RCC 7860 (cell line): ENCODE measurements at regions not wholly inside any gene's neighbourhood (a gene's known extent, or its start where the extent isn't known, plus 50 kb on each side); places are given as distances from the start of the nearest gene placed in this dataset.
"Not testable (repeated sequence)": the region's sequence is repeated elsewhere in the genome, so short reads cannot be mapped to it uniquely, and the experiment has no call there.

Source experiments
- DNase-seq: peaks from one replicate; pipeline ENCODE4 v3.0.0-alpha.2; 2015; ENCODE audit warnings: low spot score
- FAIRE-seq: peaks from 2 replicates; lab custom pipeline; 2012; peaks lifted over from hg19 to GRCh38; lab: Jason Lieb, UNC

DNA sequence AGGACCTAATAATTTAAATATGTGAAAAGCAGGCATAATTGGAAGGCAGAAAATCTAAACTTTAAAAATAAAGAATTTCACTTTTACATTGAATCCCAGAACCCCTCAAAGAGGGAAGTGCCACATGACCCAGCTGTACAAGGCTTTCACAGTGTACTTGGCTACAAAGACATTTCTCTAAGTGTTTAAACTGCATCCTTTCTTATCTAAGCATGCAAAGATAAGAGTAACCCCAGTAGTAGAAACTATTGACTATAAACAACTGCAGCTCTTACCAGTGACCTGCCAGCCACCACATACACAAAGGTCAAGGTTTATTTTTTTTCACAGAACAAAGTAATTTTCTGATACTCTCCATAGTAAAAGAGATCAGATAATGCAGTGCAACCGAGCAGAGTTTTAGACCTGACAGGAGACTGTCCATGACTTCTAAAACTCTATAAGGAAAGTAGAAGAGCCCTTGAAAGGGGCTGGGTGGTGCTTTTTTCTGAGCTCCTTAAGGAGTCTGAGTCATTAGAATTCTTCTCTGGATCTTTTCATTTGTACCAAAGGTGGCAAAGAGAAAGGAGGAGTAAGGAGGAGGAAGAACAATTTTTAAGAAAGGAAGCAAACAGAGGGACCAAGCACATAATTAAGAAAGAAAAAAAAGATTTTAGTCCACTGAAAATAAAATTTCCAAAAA, 750.6 kb downstream of the PRIM2 start:
- DNase-seq, FAIRE-seq: not testable (repeated sequence)

- no peak for FAIRE-seq
- DNase-seq, result no peak
These were observed 755.8 kb downstream of the PRIM2 start for GRCh38 chr6:58073263-58073662.

DNA sequence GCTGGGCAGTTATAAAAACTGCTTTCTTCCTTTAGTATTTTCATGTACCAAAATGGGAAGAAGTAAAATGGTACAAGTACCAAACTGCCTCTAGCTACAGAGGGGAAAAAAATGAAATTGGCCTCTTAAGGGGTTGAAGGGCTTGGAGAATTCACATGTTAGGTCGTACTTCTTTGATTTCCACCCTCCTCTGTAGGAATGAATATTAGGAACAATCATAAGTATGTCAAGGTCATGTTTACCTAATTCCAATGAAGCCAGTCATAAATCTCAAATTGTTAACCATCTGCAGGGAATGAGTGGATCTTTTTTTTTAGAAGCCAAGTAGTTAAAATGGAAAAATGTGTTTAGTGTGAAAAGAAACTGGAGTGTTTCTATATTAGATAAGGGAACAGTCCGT, 772.6 kb downstream of the PRIM2 start:
- DNase-seq, FAIRE-seq: not testable (repeated sequence)

GRCh38 chr6:58097251-58097650, 779.8 kb downstream of the PRIM2 start:
- DNase-seq, FAIRE-seq: not testable (repeated sequence)

DNA sequence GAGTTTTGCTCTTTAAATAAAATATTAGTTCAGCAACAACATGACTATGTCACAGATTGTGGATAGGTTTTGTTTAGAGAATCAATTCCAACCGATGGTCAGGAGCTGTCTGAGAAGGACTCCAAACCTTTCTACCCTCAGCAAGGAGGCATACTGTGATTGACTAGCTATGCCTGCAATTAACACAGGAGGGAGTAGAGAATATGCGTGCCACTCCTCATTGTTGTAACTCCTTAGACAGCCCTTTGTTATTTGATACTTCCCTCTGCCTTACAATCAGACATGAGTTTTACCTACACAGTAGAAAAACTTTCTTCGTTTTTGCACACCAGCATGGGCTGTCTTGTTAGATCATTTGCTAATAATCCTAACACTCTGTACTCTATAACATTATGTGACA, 796.5 kb downstream of the PRIM2 start:
- FAIRE-seq (no peak), DNase-seq (no peak)

DNA sequence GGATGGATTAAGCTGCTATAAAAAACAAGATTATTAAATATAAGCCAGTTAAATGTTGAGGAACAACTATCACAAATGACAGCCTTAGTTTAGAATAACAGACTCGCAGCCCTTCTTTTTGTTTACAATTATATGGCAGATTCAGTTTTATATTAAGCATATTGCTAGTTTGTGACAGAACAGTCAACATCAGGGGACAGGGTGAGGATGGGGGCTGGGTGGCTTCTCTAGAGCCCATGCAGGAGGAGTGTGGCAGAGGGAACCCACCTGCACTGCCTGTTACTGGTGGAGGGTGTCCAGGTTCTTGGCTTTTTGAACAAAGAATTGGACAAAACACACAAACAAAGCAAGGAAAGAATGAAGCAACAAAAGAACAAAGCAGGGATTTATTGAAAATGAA, 799.7 kb downstream of the PRIM2 start:
- not testable (repeated sequence) for DNase-seq, FAIRE-seq

DNA sequence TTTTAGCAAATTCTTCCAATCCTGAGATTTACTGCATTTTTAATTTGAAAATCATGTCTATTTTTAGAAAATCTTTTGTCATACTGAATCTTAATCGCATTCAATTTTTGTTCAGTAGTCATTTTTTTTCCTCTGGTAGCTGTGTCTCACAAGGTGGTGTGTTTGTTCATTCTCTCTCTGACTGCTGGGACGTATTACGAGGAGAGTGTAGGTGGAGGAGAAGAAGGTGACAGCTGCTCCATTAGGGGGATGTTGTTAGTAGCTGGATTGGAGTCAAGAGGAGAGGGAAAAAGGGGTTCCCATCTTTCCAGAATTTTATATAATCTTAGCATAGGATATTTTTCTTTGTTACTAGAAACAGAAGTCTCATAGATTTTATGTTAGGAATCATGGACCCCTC, 804.2 kb downstream of the PRIM2 start:
- not testable (repeated sequence) for FAIRE-seq, DNase-seq

DNA sequence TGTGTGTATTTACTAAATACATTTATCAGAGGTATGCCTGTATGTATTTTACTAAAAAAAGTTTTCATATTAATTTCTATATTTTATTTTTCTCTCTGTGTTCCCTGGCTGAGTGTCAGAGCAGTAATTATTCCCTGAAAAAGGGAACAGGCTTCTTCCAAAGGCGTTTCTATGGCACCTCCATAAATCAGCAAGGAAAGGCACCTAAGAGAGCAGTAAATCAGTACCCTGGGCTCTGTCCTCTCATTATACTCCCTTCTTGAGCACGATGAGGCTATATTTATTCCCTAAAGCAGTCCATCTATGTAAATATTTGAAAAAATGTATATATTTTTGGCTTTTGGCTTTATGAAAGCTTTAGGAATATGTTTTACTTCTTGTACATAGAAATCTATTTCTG, 806.3 kb downstream of the PRIM2 start:
- FAIRE-seq, DNase-seq: not testable (repeated sequence)

- not testable (repeated sequence) for FAIRE-seq, DNase-seq
These were observed 811.1 kb downstream of the PRIM2 start for GRCh38 chr6:58128549-58128948.

DNA sequence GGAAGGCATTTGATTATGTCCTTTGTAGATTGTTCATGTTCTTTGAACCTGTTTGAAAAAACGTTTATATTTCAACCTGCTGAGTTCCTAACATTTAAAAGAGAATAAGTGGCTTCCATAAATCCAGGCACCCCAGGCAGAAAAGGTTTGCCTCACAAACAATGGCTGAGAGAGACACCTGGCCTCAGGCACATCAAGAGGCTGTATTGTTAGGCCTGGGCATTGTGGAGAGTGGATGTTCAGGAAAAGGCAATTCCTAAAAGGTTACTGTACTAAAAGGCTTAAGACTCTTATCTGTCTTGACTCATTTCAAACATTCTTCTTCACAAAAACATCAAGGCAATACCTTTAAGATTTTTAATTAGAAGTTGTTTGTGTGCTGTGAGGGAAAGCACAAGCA, 811.7 kb downstream of the PRIM2 start:
- FAIRE-seq, DNase-seq: not testable (repeated sequence)

GRCh38 chr6:58139746-58140145, 822.3 kb downstream of the PRIM2 start:
- not testable (repeated sequence) for FAIRE-seq, DNase-seq

- FAIRE-seq, DNase-seq: not testable (repeated sequence)
These were observed 853.6 kb downstream of the PRIM2 start for GRCh38 chr6:58171025-58171424.

DNA sequence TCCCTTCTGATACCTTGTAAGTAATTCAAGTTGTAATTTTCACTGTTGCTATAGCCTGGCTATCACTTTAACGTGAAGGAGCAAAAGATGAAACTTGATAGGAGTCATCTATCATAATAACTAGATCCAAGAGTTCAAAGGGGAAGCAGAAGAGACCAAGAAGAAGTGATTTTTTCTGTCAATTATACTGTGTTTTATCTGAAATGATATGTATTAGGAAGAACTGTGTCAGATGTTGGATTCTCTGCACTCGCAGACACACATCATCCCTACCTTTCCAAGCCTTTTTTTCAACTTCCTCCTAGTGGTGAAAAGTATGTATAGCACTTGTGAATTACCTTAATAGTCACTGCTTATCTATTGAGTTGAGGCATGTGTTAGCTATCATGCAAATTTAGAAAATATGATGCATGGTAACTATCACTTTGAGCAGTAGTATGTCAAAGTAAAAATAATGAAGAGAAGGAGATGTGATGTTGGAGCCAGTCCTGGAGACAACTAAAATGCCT, 864.2 kb downstream of the PRIM2 start:
- not testable (repeated sequence) for DNase-seq
- peak; percentile 70 for FAIRE-seq

DNA sequence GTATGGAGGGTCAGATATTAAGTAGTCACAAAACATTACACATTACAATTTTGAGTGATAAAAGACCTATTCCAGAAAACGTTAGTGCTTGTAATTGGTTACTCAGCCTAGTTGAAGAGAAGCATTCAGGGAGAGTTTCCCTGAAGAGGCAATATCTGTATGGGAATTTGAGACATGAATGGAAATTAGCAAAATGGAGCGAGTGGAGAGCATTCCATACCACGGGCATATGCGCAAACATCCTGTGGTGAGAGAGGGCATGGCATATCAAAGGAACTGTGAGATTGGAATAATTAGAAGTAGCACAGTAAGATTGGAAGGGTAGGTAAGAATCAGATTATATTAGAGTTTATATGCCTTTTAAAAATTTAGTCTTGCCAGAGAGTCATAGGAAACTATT, 867.9 kb downstream of the PRIM2 start:
- not testable (repeated sequence) for FAIRE-seq, DNase-seq

GRCh38 chr6:58193209-58193608, 875.8 kb downstream of the PRIM2 start:
- DNase-seq, result not testable (repeated sequence)

GRCh38 chr6:58198301-58198700, 880.9 kb downstream of the PRIM2 start:
- no peak for FAIRE-seq

More at GRCh38 chr6:58193209-58193608, 875.8 kb downstream of the PRIM2 start:
- FAIRE-seq, result not testable (repeated sequence)

GRCh38 chr6:58237124-58237523, 919.7 kb downstream of the PRIM2 start:
- FAIRE-seq, DNase-seq: not testable (repeated sequence)

More at GRCh38 chr6:58198301-58198700, 880.9 kb downstream of the PRIM2 start:
- DNase-seq, result peak; percentile 3

- not testable (repeated sequence) for FAIRE-seq, DNase-seq
These were observed 921.0 kb downstream of the PRIM2 start for GRCh38 chr6:58238421-58238820.

- DNase-seq, FAIRE-seq: not testable (repeated sequence)
These were observed 940.2 kb downstream of the PRIM2 start for GRCh38 chr6:58257625-58258024.

DNA sequence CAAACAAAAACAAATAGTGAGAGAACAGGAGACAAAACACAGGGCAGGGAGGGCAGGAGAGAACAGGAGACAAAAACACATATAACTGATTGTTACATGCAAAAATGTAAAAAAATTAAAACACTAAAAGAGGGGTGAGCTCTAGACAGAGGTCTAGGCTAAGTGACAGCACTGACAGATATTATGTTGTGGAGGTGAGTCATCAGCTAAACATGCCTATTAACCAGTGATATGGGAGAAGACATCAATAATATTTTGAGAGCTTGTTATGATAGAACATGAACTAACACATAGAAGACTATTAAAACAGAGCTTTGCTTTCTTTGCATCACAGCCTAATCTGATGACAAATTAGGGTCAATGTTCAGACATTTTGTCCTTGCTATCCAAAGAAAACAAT, 972.7 kb downstream of the PRIM2 start:
- DNase-seq (no peak), FAIRE-seq (no peak)

- not testable (repeated sequence) for FAIRE-seq, DNase-seq
These were observed 973.9 kb downstream of the PRIM2 start for GRCh38 chr6:58291319-58291718.

DNA sequence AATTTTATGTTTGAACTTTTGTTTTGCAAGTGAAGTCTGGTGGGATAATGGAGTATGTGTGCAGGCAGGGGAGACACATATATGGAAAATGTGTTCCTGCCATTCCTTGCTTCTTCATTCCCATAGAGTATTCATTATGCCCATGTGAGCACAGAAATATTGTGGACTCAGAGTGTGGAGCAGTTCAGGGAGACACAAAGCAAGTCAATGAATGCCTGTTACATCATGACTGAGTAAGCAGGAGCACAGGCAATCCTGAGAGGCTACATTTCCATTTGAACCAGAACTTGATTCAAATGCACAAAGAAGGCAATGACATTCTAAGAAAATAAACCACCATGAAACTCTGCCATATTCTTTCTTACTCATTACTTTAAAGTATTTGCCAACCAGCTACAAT, 990.5 kb downstream of the PRIM2 start:
- not testable (repeated sequence) for FAIRE-seq, DNase-seq
